ENCODE measurements at regions not wholly inside any gene's neighbourhood (a gene's known extent, or its start where the extent isn't known, plus 50 kb on each side); places are given as distances from the start of the nearest gene placed in this dataset.

GRCh38 chr20:6347916-6348315 is 225.1 kb upstream of the FERMT1 start:
- TF ChIP-seq SIN3A (IDR thresholded peaks at IDR 0.05; ENCODE audit: low read depth), result no peak
- TF ChIP-seq ZNF274 (IDR thresholded peaks at IDR 0.05; ENCODE audit: low read depth, low read length), result no peak
- TF ChIP-seq ELF1 (IDR thresholded peaks at IDR 0.05; ENCODE audit: borderline replicate concordance, low read depth), result no peak
- no peak for TF ChIP-seq CEBPB (IDR thresholded peaks at IDR 0.05; ENCODE audit: low read depth)
- TF ChIP-seq FOSL1 (IDR thresholded peaks at IDR 0.05; ENCODE audit: low read depth), result no peak
- no peak for TF ChIP-seq YY1 (IDR thresholded peaks at IDR 0.05; ENCODE audit: extremely low read depth, insufficient replicate concordance, low read depth, low read length)
- no peak for TF ChIP-seq RAD21 (IDR thresholded peaks at IDR 0.05; ENCODE audit: low read depth)
- no peak for TF ChIP-seq MAX (IDR thresholded peaks at IDR 0.05)
- no peak for TF ChIP-seq POLR2A (IDR thresholded peaks at IDR 0.05; ENCODE audit: borderline replicate concordance, extremely low read depth, insufficient read depth, insufficient read length)
- TF ChIP-seq EZH2 (IDR thresholded peaks at IDR 0.05), result no peak
- TF ChIP-seq JUND (IDR thresholded peaks at IDR 0.05), result no peak
- no peaks in the 10 kb centered on the region for H3K4me1 ChIP-seq (ENCODE audit: control insufficient read depth in 1 of 2, insufficient read depth in 2 of 2, low read length in 2 of 2)
- no peaks in the 10 kb centered on the region for H3K9me2 ChIP-seq (ENCODE audit: insufficient read depth)
- H2AFZ ChIP-seq (ENCODE audit: low read depth, low read length, poor library complexity, severe bottlenecking), result no peak overlapping the region
- H3K9me3 ChIP-seq (ENCODE audit: control insufficient read depth in 1 of 2, insufficient read depth in 1 of 2, low read depth in 1 of 2, low read length in 2 of 2), result peaks cover 0 to 4% of the 10 kb centered on the region in 2 experiments; a peak in 1 of 4 replicates
- ChIA-PET CTCF (interaction anchor here (0.9 kb wide), 1 partner anchor 34 kb away, joined by 4 read pairs; no protein-coding TSS in a partner anchor), POLR2A (no interaction called here), RAD21 (ENCODE audit: low non-redundant PET in 1 of 2, low total read pairs in 2 of 2, uncharacterized antibody in 2 of 2, unreplicated experiment in 2 of 2) (no interaction called here)
- no peak overlapping the region for H3K9ac ChIP-seq (ENCODE audit: low read length)
- no TSS peak for BruUV-seq (replicated peaks)
- no peak overlapping the region for H3K4me2 ChIP-seq (ENCODE audit: low read length)
- H3K36me3 ChIP-seq (ENCODE audit: control insufficient read depth in 1 of 2, insufficient read depth in 2 of 2, low read length in 2 of 2), result no peaks in the 10 kb centered on the region
- H3K79me2 ChIP-seq (ENCODE audit: insufficient read depth, low read length), result no peaks in the 10 kb centered on the region
- no peak for ATAC-seq
- no peak for DNase-seq (ENCODE audit: low read depth, low spot score)
- H4K20me1 ChIP-seq (ENCODE audit: insufficient read depth), result no peaks in the 10 kb centered on the region
- H3K27me3 ChIP-seq (ENCODE audit: insufficient read depth, low read length), result no peaks in the 10 kb centered on the region
- no peak overlapping the region for H3K27ac ChIP-seq (ENCODE audit: low read depth, low read length)
- no peak overlapping the region for H3K4me3 ChIP-seq (replicated peaks in 1 of 2; ENCODE audit: low read depth in 1 of 2, low read length in 2 of 2)
- intact Hi-C loops (cut with micrococcal nuclease), result no loop called here

- H3K79me2 ChIP-seq (ENCODE audit: insufficient read depth, low read length), result no peaks in the 10 kb centered on the region
- ChIA-PET RAD21 (ENCODE audit: low non-redundant PET in 1 of 2, low total read pairs in 2 of 2, uncharacterized antibody in 2 of 2, unreplicated experiment in 2 of 2) (no interaction called here), POLR2A (no interaction called here), CTCF (no interaction called here)
- no peak overlapping the region for H2AFZ ChIP-seq (ENCODE audit: low read depth, low read length, poor library complexity, severe bottlenecking)
- H3K9me3 ChIP-seq (ENCODE audit: control insufficient read depth in 1 of 2, insufficient read depth in 1 of 2, low read depth in 1 of 2, low read length in 2 of 2), result peaks cover 0 to 4% of the 10 kb centered on the region in 2 experiments; a peak in 1 of 4 replicates
- no peak overlapping the region for H3K4me2 ChIP-seq (ENCODE audit: low read length)
- H3K4me3 ChIP-seq (replicated peaks in 1 of 2; ENCODE audit: low read depth in 1 of 2, low read length in 2 of 2), result no peak overlapping the region
- intact Hi-C loops (cut with micrococcal nuclease), result no loop called here
- no peak overlapping the region for H3K9ac ChIP-seq (ENCODE audit: low read length)
- ATAC-seq (no peak), DNase-seq (ENCODE audit: low read depth, low spot score) (no peak)
- H4K20me1 ChIP-seq (ENCODE audit: insufficient read depth), result no peaks in the 10 kb centered on the region
- no peaks in the 10 kb centered on the region for H3K36me3 ChIP-seq (ENCODE audit: control insufficient read depth in 1 of 2, insufficient read depth in 2 of 2, low read length in 2 of 2)
- no peaks in the 10 kb centered on the region for H3K9me2 ChIP-seq (ENCODE audit: insufficient read depth)
- no peaks in the 10 kb centered on the region for H3K4me1 ChIP-seq (ENCODE audit: control insufficient read depth in 1 of 2, insufficient read depth in 2 of 2, low read length in 2 of 2)
- no TSS peak for BruUV-seq (replicated peaks)
- H3K27me3 ChIP-seq (ENCODE audit: insufficient read depth, low read length), result no peaks in the 10 kb centered on the region
- no peak for TF ChIP-seq CBX3 (IDR thresholded peaks at IDR 0.05; ENCODE audit: low read depth)
- no peak for TF ChIP-seq EZH2phosphoT487 (IDR thresholded peaks at IDR 0.05; ENCODE audit: borderline replicate concordance)
- no peak overlapping the region for H3K27ac ChIP-seq (ENCODE audit: low read depth, low read length)
These were observed 218.7 kb upstream of the FERMT1 start for GRCh38 chr20:6341491-6341890.

All from HCT116 (cell line).